PFSK-1 (cell line): ENCODE measurements at regions not wholly inside any gene's neighbourhood (a gene's known extent, or its start where the extent isn't known, plus 50 kb on each side); places are given as distances from the start of the nearest gene placed in this dataset.

Experiments used
- FOXP2 ChIP-seq: optimal IDR thresholded peaks from 2 replicates; pipeline ENCODE3; 2011; ENCODE audit warnings: borderline replicate concordance, control low read depth, inconsistent platforms; ENCODE audit not compliant: insufficient read depth; ENCODE audit errors: extremely low read length, extremely low read depth
- POLR2AphosphoS5 ChIP-seq: IDR thresholded peaks from 2 replicates; pipeline ENCODE4 v1.6.1; 2012; ENCODE audit warnings: low read depth, mild to moderate bottlenecking, control low read depth, low read length, moderate library complexity
- REST ChIP-seq, 2 experiments: IDR thresholded peaks; 2 replicates each; pipeline versions ENCODE4 v1.6.1 to v1.8.0; 2011 to 2012; ENCODE audit warnings: low read depth in 2 of 2, low read length in 2 of 2, control low read depth in 1 of 2, inconsistent platforms in 1 of 2, mild to moderate bottlenecking in 1 of 2, moderate library complexity in 1 of 2; ENCODE audit not compliant: insufficient read depth in 1 of 2
- SIN3A ChIP-seq: IDR thresholded peaks from 2 replicates; pipeline ENCODE4 v1.6.1; 2012; ENCODE audit warnings: mild to moderate bottlenecking, low read length, moderate library complexity, borderline replicate concordance; ENCODE audit not compliant: insufficient read depth
- TAF1 ChIP-seq: IDR thresholded peaks from 2 replicates; pipeline ENCODE4 v1.6.1; 2012; ENCODE audit warnings: low read length, control low read depth, borderline replicate concordance; ENCODE audit not compliant: insufficient read depth

GRCh38 chr1:60415696-60416095, 342.1 kb upstream of the C1orf87 start:
- no peak for TF ChIP-seq POLR2AphosphoS5
- no peak for TF ChIP-seq REST (IDR thresholded peaks at IDR 0.05; ENCODE audit: insufficient read depth in 1 of 2, low read depth in 2 of 2, low read length in 2 of 2)
- no peak for TF ChIP-seq FOXP2
- TF ChIP-seq TAF1 = no peak
- TF ChIP-seq SIN3A = no peak

- TF ChIP-seq REST (IDR thresholded peaks at IDR 0.05; ENCODE audit: insufficient read depth in 1 of 2, low read depth in 2 of 2, low read length in 2 of 2) (no peak), SIN3A (no peak), POLR2AphosphoS5 (no peak), TAF1 (no peak), FOXP2 (no peak)
Measured at GRCh38 chr1:60413091-60413490, 339.5 kb upstream of the C1orf87 start.

- TF ChIP-seq REST (IDR thresholded peaks at IDR 0.05; ENCODE audit: insufficient read depth in 1 of 2, low read depth in 2 of 2, low read length in 2 of 2) (no peak), FOXP2 (no peak), SIN3A (no peak), POLR2AphosphoS5 (no peak), TAF1 (no peak)
Measured at GRCh38 chr1:60411591-60411990, 338.0 kb upstream of the C1orf87 start.

- TF ChIP-seq REST (IDR thresholded peaks at IDR 0.05; ENCODE audit: insufficient read depth in 1 of 2, low read depth in 2 of 2, low read length in 2 of 2) = no peak
- no peak for TF ChIP-seq FOXP2
- no peak for TF ChIP-seq TAF1
- TF ChIP-seq SIN3A = no peak
- TF ChIP-seq POLR2AphosphoS5 = no peak
Measured at GRCh38 chr1:60402816-60403215, 329.2 kb upstream of the C1orf87 start.

- TF ChIP-seq POLR2AphosphoS5 = no peak
- no peak for TF ChIP-seq SIN3A
- no peak for TF ChIP-seq TAF1
- no peak for TF ChIP-seq FOXP2
Measured at GRCh38 chr1:60402216-60402615, 328.6 kb upstream of the C1orf87 start.
